NCI-H446 (cell line): ENCODE measurements at regions not wholly inside any gene's neighbourhood (a gene's known extent, or its start where the extent isn't known, plus 50 kb on each side); places are given as distances from the start of the nearest gene placed in this dataset.
A peak's percentile ranks its signal among the peaks of the same experiment; 100 is the strongest.
"Not testable (repeated sequence)": the region's sequence is repeated elsewhere in the genome, so short reads cannot be mapped to it uniquely, and the experiment has no call there.

ENCODE experiments used
- DNase-seq, 2 experiments: peaks; one replicate each; lab custom pipeline; 2025; lab: John Stamatoyannopoulos, UW

GRCh38 chr5:159502116-159502515 lies 171.8 kb upstream of the IL12B start:
- DNase-seq, result not testable (repeated sequence)

- DNase-seq, result no peak
Measured at GRCh38 chr5:159503236-159503635, 172.9 kb upstream of the IL12B start.

DNA sequence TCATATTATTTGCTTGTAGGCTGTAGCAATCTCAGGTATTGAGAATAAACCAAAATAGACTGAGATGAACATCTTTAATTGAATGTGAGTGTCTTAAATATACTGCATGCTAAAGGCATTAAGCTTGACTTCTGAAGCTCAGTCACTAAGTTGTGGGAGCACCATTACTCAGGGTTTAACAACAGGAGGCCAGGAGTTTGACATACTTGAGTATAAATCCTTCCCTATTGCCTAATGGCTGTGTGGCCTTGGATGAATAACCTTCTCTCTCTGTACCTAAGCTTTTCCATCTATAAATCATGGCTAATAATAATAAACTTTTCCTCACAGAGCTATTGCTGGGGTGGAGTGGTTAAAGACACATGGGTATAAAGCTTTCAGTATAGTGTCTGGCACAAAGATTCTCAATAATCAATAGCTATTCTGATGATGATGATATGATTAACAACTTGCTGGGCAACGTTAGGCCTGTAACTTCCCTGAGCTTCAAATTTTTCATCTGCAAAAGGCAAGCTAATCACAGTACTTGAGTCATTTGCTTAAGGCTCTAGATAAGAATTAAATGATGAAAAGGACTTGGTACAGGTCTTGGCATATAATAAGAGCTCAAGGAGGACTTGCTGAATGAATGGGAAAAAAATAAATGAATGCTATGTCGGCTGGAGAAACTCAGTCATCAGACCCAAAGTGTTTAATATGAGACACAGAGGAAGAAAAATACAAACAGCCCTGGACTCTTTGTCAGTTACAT lies 174.0 kb upstream of the IL12B start:
- DNase-seq, result no peak

- no peak for DNase-seq
Measured at GRCh38 chr5:159504857-159505304, 174.6 kb upstream of the IL12B start.

GRCh38 chr5:159507055-159507454 lies 176.8 kb upstream of the IL12B start:
- no peak for DNase-seq

GRCh38 chr5:159507661-159508060 lies 177.4 kb upstream of the IL12B start:
- no peak for DNase-seq

DNA sequence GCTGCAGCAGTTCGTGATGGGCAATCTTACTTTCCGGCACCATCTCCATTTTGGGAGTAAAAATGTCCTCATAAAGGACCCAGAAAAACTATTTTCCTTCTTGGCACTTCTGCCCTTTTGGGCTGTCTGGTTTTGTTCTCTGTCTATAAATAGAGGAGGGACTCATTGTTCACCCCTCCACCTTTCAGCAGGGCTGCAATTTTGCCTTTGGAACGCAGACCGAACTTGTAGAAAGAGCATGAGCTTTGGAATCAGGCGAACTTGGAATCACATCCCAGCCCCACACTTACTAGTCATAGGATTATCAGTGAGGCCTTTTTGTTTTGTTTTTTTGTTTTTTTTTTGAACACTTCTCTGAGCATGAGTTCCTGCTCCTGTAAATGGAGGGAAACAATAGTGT lies 178.1 kb upstream of the IL12B start:
- DNase-seq, result no peak

DNA sequence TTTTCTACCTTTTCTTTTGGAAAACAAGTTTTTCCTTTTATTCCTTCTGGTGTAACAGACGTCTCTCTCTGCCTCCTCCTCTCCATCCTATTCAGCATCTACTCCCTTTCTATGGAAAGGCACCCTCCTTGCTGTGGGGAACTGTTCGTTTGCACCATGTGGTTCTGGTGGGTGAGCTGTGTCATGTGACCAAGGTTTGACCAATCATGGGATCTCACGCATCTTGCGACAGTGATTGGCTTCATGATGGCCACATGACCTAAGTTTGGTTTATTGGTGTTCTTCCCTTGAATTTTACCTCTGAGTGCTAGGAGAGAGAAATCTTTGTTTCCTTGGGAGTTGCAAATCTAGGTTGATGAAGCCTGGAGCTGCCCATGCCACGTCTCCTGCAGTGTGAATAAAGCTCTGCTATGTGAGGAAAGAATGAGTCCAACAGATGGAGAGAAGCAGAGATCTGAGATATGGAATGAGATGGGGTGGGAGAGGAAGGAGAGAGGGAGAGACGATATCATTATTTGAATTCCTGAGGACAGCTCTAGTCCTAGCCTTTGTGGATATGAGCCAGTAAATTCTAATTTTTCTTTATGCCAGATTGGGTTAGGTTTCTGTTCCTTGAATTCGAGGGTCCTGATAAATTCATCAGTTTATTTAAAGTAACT lies 178.8 kb upstream of the IL12B start:
- no peak for DNase-seq

- peak in 1 of 2 experiments; percentile 23 for DNase-seq
Measured at GRCh38 chr5:159510282-159510681, 180.0 kb upstream of the IL12B start.

GRCh38 chr5:159511570-159511969 lies 181.3 kb upstream of the IL12B start:
- DNase-seq, result no peak

GRCh38 chr5:159512064-159512463 lies 181.8 kb upstream of the IL12B start:
- DNase-seq, result no peak

DNA sequence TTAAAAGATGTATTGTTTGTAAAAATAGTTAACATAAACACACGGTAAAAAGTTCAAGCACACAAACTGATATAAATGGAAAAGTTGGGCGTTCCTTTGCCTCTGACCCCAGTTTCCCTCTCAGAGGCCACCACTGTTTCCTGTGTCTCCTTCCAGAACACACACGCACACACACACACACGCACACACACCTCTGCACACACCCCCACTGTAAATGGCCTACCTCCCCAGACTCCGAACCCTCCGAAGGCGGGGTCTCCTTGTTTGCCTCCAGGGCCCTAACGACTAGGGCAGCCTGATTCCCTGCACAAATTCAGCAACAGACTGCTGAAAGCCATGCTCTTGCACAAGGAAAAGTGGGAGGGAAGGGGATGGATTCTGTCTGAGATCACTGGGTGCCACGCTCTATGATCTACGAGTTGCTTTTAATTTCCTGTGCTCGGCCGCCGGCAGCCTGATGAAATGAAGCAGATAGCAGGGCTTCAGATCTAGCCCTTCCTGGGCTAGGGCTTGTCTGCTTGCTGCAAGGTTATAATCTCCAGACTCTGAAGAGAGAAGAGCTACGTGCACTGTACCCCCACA lies 184.0 kb upstream of the IL12B start:
- DNase-seq, result no peak

DNA sequence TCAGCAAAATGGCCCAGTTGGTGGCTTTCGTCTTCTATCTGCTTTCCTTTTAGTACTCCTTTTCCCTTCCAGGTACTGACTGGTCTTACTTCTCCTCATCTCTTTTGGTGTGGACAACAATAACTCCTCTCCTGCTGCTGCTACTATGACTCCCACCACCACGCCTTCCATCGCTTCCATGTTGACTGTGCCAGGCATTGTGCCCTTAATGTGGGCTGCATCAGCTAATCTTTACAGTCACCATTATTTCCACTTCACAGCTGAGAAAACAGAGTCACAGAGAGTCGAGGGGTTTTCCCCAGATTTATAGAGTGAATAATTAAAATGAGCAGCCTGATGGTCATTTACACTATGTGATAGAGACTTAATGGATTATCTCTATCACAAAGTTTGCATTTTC lies 184.9 kb upstream of the IL12B start:
- no peak for DNase-seq

GRCh38 chr5:159515909-159516415 lies 185.7 kb upstream of the IL12B start:
- DNase-seq, result peak; percentile 11 to 66

- peak in 1 of 2 experiments; percentile 8 for DNase-seq
Measured at GRCh38 chr5:159518371-159518770, 188.1 kb upstream of the IL12B start.

GRCh38 chr5:159519365-159519764 lies 189.1 kb upstream of the IL12B start:
- DNase-seq, result peak in 1 of 2 experiments; percentile 2

- DNase-seq, result no peak
Measured at GRCh38 chr5:159522841-159523240, 192.6 kb upstream of the IL12B start.

DNA sequence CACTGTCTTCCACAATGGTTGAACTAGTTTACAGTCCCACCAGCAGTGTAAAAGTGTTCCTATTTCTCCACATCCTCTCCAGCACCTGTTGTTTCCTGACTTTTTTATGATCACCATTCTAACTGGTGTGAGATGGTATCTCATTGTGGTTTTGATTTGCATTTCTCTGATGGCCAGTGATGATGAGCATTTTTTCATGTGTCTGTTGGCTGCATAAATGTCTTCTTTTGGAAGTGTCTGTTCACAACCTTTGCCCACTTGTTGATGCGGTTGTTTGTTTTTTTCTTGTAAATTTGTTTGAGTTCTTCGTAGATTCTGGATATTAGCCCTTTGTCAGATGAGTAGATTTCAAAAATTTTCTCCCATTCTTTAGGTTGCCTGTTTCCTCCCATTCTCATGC lies 194.0 kb upstream of the IL12B start:
- DNase-seq, result not testable (repeated sequence)

GRCh38 chr5:159525117-159525516 lies 194.8 kb upstream of the IL12B start:
- peak in 1 of 2 experiments; percentile 56 for DNase-seq

- no peak for DNase-seq
Measured at GRCh38 chr5:159527546-159528254, 197.4 kb upstream of the IL12B start.

DNA sequence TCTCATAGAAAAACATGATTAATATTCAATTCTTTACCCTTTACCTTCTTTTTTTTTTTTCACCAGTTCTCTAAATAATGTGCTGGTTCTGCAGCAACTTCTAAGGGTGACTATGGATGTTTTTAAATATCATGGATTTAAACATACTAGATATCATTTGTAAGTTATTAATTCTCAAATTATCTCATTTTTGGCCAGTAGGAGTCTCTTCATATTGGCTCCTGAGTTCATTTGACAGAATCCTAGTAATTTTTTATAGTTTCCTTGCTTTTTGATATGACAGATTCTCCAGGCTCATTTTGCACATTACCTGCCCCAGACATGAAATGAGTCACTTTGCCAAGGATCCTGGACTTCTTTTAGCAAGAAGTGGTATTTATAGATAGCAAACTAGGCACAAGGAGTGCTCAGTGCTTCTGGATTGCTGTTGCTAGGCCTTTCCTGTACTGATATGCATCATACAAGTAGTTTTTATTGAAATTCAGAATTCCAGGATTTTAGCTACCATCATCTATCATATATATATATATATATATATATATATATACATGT lies 201.3 kb upstream of the IL12B start:
- DNase-seq, result no peak

DNA sequence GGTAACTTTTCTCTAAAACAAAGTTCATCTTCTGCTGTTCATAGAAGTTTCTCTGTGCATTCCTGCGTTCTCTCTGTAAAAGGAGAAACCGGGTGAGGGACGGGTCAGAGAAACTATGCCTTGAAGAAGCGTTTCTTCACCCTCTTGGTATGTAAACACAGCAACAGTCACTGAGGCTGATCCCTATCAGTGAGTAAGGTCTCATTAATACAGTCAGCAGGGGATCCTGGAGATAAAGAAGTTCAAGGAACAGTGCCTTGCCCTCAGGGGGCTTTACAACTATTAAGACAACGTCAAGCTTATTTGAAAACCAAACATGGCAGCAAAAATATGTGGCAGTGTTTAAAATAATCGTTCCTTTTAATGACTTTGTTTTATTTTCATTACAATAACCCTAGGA lies 202.9 kb upstream of the IL12B start:
- no peak for DNase-seq
